PFSK-1 (cell line): ENCODE measurements at regions not wholly inside any gene's neighbourhood (a gene's known extent, or its start where the extent isn't known, plus 50 kb on each side); places are given as distances from the start of the nearest gene placed in this dataset.

Experiments used
- FOXP2 ChIP-seq: optimal IDR thresholded peaks from 2 replicates; pipeline ENCODE3; 2011; ENCODE audit warnings: borderline replicate concordance, control low read depth, inconsistent platforms; ENCODE audit not compliant: insufficient read depth; ENCODE audit errors: extremely low read length, extremely low read depth
- POLR2AphosphoS5 ChIP-seq: IDR thresholded peaks from 2 replicates; pipeline ENCODE4 v1.6.1; 2012; ENCODE audit warnings: low read depth, mild to moderate bottlenecking, control low read depth, low read length, moderate library complexity
- SIN3A ChIP-seq: IDR thresholded peaks from 2 replicates; pipeline ENCODE4 v1.6.1; 2012; ENCODE audit warnings: mild to moderate bottlenecking, low read length, moderate library complexity, borderline replicate concordance; ENCODE audit not compliant: insufficient read depth
- TAF1 ChIP-seq: IDR thresholded peaks from 2 replicates; pipeline ENCODE4 v1.6.1; 2012; ENCODE audit warnings: low read length, control low read depth, borderline replicate concordance; ENCODE audit not compliant: insufficient read depth
- TF ChIP-seq, protein P1 (sequence below), 2 experiments: IDR thresholded peaks; 2 replicates each; pipeline versions ENCODE4 v1.6.1 to v1.8.0; 2011 to 2012; ENCODE audit warnings: low read depth in 2 of 2, low read length in 2 of 2, control low read depth in 1 of 2, inconsistent platforms in 1 of 2, mild to moderate bottlenecking in 1 of 2, moderate library complexity in 1 of 2; ENCODE audit not compliant: insufficient read depth in 1 of 2

DNA sequence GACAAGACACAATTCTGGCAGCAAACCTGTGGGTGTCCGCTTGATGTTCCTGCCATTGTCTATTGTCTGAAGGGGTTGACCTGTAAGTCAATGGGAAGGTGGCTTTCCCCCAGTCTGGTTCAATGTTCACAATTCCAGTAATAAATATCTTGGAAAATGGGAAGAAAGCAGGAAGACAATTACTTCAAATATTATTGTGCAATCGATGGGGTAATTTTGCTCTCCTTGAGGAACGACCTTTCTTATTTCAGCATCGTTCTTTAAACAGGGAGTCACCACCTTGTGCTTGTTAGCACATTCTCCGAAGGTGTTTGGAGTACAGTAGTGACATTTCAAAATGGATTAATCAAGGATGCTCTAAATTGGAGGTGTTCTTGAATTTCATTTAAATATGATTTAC is 136.9 kb downstream of the BTBD3 start:
- TF ChIP-seq SIN3A: no peak
- no peak for TF ChIP-seq POLR2AphosphoS5
- TF ChIP-seq TAF1: no peak
- no peak for TF ChIP-seq FOXP2
- TF ChIP-seq, protein P1, sequence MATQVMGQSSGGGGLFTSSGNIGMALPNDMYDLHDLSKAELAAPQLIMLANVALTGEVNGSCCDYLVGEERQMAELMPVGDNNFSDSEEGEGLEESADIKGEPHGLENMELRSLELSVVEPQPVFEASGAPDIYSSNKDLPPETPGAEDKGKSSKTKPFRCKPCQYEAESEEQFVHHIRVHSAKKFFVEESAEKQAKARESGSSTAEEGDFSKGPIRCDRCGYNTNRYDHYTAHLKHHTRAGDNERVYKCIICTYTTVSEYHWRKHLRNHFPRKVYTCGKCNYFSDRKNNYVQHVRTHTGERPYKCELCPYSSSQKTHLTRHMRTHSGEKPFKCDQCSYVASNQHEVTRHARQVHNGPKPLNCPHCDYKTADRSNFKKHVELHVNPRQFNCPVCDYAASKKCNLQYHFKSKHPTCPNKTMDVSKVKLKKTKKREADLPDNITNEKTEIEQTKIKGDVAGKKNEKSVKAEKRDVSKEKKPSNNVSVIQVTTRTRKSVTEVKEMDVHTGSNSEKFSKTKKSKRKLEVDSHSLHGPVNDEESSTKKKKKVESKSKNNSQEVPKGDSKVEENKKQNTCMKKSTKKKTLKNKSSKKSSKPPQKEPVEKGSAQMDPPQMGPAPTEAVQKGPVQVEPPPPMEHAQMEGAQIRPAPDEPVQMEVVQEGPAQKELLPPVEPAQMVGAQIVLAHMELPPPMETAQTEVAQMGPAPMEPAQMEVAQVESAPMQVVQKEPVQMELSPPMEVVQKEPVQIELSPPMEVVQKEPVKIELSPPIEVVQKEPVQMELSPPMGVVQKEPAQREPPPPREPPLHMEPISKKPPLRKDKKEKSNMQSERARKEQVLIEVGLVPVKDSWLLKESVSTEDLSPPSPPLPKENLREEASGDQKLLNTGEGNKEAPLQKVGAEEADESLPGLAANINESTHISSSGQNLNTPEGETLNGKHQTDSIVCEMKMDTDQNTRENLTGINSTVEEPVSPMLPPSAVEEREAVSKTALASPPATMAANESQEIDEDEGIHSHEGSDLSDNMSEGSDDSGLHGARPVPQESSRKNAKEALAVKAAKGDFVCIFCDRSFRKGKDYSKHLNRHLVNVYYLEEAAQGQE (IDR thresholded peaks at IDR 0.05; ENCODE audit: insufficient read depth in 1 of 2, low read depth in 2 of 2, low read length in 2 of 2): no peak

DNA sequence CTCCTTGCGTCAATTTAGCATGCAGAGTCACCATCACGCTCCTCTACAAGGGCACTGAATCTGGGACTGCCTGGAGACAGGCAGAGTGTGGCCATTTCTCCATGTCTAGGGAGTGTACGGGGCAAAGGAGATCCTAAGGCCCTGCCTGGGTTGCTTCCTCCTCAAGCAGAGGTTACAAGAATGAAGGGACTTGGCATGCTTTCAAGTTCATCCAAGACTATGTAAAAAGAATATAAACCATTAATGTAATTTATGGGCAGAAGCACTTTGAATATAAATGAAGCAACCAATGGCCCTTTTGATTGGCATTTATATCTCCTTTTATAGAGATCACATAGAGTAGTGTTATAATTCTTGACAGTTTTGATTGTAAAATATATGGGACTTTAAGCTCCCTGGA is 137.5 kb downstream of the BTBD3 start:
- no peak for TF ChIP-seq FOXP2
- no peak for TF ChIP-seq POLR2AphosphoS5
- TF ChIP-seq, protein P1 (IDR thresholded peaks at IDR 0.05; ENCODE audit: insufficient read depth in 1 of 2, low read depth in 2 of 2, low read length in 2 of 2): no peak
- TF ChIP-seq TAF1: no peak
- no peak for TF ChIP-seq SIN3A

DNA sequence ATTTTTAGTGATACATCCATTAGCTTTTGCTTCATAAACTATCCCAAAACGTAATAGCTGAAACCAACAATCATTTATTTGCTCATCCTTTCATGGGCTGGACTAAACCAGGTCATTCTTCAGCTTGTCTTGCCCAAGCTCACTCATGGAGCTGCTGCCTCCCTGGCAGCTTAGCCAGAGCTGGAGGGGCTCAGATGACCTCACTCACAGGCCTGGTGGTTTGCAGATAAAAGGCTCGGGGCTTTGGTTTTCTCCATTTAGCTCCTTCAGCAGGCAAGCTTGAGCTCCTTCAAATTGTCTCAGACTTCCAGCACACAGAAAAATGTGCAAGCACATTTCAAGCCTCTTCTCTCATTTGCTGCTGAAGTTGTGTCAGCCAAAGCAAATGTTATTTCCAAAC is 139.1 kb downstream of the BTBD3 start:
- TF ChIP-seq, protein P1 (IDR thresholded peaks at IDR 0.05; ENCODE audit: insufficient read depth in 1 of 2, low read depth in 2 of 2, low read length in 2 of 2): no peak
- TF ChIP-seq TAF1 (no peak), FOXP2 (no peak), POLR2AphosphoS5 (no peak), SIN3A (no peak)

DNA sequence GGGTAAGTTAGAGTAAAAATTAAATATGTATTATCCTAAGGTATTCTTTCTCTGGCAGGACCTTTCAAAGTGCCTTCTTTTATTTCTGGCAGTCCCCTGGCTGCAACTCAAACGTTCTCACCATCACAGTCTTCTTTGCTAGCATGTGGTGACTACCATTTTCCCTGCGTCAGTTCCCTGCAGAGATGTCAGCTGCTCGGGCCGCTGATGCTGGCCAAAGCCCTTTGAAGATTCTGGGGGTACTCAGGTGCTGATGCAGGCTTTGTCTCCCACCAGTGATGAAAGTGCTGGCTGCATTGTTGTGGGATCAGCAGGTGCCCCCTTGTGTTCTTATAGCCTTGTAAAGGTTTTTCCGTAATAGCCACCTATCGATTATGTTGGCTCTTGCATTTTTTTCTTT is 140.1 kb downstream of the BTBD3 start:
- TF ChIP-seq, protein P1 (IDR thresholded peaks at IDR 0.05; ENCODE audit: insufficient read depth in 1 of 2, low read depth in 2 of 2, low read length in 2 of 2): no peak
- no peak for TF ChIP-seq FOXP2
- TF ChIP-seq SIN3A: no peak
- no peak for TF ChIP-seq TAF1
- TF ChIP-seq POLR2AphosphoS5: no peak

DNA sequence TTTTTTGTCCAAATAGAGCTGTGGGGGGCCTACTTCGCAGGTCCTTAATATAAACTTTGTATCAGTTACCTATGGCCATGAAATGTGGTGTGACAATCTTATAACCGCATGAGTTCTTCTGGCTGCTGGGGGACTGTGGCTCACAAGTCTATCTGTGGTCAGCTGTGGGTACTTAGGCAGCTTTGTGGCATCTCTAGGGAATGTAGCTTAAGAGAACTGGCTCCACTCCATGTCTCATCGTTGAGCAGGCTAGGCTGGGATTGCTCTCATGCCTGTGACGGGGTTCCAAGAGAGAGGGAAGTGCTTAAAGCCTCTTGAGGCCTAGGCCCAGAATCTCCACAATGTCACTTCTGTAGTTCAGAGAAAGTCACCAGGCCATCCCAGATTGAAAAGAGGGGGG is 140.5 kb downstream of the BTBD3 start:
- TF ChIP-seq POLR2AphosphoS5: no peak

DNA sequence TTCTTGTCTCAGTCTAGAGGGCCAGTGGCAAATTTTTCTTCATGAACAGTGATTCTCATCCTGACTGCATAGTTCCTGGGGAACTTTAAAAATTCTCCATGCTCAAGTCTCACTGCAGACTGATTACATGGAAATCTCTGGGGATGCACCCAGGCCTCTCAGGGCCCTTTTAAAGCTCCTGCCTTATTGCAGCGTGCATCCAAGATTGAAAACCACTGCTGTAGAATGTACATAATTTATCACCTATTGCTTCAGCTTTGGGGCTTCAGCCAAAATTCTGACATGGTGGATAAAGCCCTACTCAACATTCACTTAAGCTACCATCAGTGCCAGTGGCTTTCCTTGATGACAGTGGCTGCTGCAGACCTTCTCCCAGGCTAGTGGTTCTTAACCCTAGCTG is 143.8 kb downstream of the BTBD3 start:
- TF ChIP-seq POLR2AphosphoS5 (no peak), FOXP2 (no peak), SIN3A (no peak), TAF1 (no peak)
- TF ChIP-seq, protein P1 (IDR thresholded peaks at IDR 0.05; ENCODE audit: insufficient read depth in 1 of 2, low read depth in 2 of 2, low read length in 2 of 2): no peak
